ENCODE measurements at regions not wholly inside any gene's neighbourhood (a gene's known extent, or its start where the extent isn't known, plus 50 kb on each side); places are given as distances from the start of the nearest gene placed in this dataset.

DNA sequence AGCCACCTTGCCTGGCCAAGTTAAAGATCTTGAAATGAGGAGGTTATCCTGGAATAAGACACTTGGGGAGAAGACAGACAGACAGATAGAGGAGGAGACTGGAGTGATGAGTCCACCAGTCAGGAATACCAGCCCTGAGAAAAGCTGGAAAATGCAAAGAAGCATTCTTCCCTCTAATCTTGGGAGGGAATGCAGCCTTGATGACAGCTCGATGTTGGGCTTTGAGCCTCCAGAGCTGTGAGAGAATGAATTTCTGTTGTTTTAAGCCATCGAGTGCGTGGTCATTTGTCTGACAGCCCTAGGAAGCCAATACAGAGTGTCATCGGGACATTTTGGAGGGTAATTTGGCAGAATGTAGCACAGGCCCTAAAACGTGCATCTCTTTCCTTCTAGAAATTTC is 199.1 kb upstream of the IER5L start:
- TF ChIP-seq, protein P1, sequence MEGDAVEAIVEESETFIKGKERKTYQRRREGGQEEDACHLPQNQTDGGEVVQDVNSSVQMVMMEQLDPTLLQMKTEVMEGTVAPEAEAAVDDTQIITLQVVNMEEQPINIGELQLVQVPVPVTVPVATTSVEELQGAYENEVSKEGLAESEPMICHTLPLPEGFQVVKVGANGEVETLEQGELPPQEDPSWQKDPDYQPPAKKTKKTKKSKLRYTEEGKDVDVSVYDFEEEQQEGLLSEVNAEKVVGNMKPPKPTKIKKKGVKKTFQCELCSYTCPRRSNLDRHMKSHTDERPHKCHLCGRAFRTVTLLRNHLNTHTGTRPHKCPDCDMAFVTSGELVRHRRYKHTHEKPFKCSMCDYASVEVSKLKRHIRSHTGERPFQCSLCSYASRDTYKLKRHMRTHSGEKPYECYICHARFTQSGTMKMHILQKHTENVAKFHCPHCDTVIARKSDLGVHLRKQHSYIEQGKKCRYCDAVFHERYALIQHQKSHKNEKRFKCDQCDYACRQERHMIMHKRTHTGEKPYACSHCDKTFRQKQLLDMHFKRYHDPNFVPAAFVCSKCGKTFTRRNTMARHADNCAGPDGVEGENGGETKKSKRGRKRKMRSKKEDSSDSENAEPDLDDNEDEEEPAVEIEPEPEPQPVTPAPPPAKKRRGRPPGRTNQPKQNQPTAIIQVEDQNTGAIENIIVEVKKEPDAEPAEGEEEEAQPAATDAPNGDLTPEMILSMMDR (IDR thresholded peaks at IDR 0.05), result no peak
- no peak for TF ChIP-seq EP300 (IDR thresholded peaks at IDR 0.05)

Data from esophagus muscularis mucosa (tissue), 3 donors.